ENCODE measurements at regions not wholly inside any gene's neighbourhood (a gene's known extent, or its start where the extent isn't known, plus 50 kb on each side); places are given as distances from the start of the nearest gene placed in this dataset.

DNA sequence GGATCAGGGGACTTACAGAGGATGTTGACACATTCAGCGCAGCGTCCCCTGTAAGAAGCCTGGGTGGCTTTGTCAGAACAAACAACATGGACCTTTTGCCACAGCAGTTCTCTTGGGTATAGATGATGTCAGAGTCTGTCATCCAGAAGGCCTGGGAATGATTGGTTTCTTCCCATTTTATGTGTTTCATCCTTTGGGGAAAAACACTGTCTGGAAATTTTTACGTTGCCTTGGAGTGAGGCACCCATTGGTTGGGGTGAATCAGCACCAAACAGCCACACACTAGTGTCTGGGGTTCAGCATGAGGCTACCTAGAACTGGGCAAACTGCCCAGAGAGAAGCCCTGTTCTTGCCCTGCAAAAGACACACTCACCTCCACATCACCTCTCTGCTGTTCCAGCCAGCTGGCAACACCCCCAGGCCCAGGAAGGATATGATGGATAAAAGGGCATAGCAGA is 123.0 kb downstream of the FAM43A start:
- TF ChIP-seq, protein P1, sequence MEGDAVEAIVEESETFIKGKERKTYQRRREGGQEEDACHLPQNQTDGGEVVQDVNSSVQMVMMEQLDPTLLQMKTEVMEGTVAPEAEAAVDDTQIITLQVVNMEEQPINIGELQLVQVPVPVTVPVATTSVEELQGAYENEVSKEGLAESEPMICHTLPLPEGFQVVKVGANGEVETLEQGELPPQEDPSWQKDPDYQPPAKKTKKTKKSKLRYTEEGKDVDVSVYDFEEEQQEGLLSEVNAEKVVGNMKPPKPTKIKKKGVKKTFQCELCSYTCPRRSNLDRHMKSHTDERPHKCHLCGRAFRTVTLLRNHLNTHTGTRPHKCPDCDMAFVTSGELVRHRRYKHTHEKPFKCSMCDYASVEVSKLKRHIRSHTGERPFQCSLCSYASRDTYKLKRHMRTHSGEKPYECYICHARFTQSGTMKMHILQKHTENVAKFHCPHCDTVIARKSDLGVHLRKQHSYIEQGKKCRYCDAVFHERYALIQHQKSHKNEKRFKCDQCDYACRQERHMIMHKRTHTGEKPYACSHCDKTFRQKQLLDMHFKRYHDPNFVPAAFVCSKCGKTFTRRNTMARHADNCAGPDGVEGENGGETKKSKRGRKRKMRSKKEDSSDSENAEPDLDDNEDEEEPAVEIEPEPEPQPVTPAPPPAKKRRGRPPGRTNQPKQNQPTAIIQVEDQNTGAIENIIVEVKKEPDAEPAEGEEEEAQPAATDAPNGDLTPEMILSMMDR (IDR thresholded peaks at IDR 0.05): no peak
- TF ChIP-seq POLR2AphosphoS5 (IDR thresholded peaks at IDR 0.05; ENCODE audit: low read depth, low read length): no peak
- no peak for TF ChIP-seq TCF7L2 (IDR thresholded peaks at IDR 0.05; ENCODE audit: low read depth, low read length)
- TF ChIP-seq, protein P2, sequence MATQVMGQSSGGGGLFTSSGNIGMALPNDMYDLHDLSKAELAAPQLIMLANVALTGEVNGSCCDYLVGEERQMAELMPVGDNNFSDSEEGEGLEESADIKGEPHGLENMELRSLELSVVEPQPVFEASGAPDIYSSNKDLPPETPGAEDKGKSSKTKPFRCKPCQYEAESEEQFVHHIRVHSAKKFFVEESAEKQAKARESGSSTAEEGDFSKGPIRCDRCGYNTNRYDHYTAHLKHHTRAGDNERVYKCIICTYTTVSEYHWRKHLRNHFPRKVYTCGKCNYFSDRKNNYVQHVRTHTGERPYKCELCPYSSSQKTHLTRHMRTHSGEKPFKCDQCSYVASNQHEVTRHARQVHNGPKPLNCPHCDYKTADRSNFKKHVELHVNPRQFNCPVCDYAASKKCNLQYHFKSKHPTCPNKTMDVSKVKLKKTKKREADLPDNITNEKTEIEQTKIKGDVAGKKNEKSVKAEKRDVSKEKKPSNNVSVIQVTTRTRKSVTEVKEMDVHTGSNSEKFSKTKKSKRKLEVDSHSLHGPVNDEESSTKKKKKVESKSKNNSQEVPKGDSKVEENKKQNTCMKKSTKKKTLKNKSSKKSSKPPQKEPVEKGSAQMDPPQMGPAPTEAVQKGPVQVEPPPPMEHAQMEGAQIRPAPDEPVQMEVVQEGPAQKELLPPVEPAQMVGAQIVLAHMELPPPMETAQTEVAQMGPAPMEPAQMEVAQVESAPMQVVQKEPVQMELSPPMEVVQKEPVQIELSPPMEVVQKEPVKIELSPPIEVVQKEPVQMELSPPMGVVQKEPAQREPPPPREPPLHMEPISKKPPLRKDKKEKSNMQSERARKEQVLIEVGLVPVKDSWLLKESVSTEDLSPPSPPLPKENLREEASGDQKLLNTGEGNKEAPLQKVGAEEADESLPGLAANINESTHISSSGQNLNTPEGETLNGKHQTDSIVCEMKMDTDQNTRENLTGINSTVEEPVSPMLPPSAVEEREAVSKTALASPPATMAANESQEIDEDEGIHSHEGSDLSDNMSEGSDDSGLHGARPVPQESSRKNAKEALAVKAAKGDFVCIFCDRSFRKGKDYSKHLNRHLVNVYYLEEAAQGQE (IDR thresholded peaks at IDR 0.05; ENCODE audit: insufficient read depth in 1 of 2, low read depth in 2 of 2, low read length in 1 of 2): no peak

Measured in Panc1 (cell line).